Stimulated activated memory B cell treated with anti-CD40 and anti-IgM and Interleukin-4, amounts not matched to agents 10 μg/mL and 1 μg/mL and 100 μg/mL, for 72 hours (primary cell): ENCODE measurements at regions not wholly inside any gene's neighbourhood (a gene's known extent, or its start where the extent isn't known, plus 50 kb on each side); places are given as distances from the start of the nearest gene placed in this dataset.

Experiments
- ATAC-seq: fragments of 150-1000 bp; cut with Tn5 transposase; 2 replicates; pipeline ENCODE4 v1.10.0; 2021
- H3K27ac Mint-ChIP-seq: one replicate; pipeline ENCODE4 v1.8.0; 2022; ENCODE audit warnings: mild to moderate bottlenecking, mixed read lengths
- H3K27me3 Mint-ChIP-seq: one replicate; pipeline ENCODE4 v1.8.0; 2022; ENCODE audit warnings: mixed read lengths
- H3K36me3 Mint-ChIP-seq: one replicate; pipeline ENCODE4 v1.8.0; 2022; ENCODE audit warnings: mixed read lengths
- H3K4me1 Mint-ChIP-seq: one replicate; pipeline ENCODE4 v1.8.0; 2022; ENCODE audit warnings: mixed read lengths
- H3K4me3 Mint-ChIP-seq: one replicate; pipeline ENCODE4 v1.8.0; 2022; ENCODE audit warnings: mild to moderate bottlenecking, moderate library complexity, mixed read lengths
- H3K9me3 Mint-ChIP-seq: one replicate; pipeline ENCODE4 v1.8.0; 2022; ENCODE audit warnings: mixed read lengths

DNA sequence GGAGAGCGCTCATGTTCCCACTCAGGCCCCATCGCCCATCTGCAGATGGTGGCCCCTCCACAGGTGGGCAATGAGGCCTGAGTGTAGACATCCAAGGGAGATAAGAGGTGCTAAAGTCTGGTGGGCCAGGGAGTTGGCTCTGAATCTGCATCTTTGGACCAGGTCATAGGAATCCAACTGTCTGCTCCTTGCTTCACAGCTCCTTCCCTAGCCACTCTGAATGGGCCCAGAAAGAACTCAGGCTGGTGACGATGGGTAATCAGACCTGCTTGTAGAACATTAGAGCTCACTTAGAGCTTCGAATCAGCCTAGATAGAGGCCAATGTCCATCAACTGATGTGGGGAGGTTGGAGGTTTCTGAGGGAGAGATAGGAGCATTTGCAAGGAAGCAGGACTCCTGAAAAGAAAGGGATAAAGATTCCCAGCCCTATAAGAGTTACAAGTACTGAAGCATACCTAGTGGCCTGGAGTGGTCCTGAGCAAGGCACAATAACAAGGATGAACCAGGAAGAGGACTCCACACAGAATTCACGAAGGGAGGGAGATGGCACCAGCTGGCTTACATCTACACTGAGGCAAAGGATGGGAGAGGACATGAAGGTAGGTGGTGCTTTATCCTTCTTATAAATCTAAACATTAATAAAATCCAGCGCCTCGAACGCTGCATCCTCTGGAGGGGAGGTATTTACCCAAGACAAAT, 132.8 kb upstream of the ALDH1B1 start:
- H3K36me3 Mint-ChIP-seq: peaks cover 6% of the 10 kb centered on the region
- ATAC-seq: no peak
- no peak overlapping the region for H3K4me3 Mint-ChIP-seq
- H3K9me3 Mint-ChIP-seq: peaks cover 23% of the 10 kb centered on the region
- no peaks in the 10 kb centered on the region for H3K4me1 Mint-ChIP-seq
- H3K27ac Mint-ChIP-seq: no peak overlapping the region
- peaks cover 49% of the 10 kb centered on the region for H3K27me3 Mint-ChIP-seq

DNA sequence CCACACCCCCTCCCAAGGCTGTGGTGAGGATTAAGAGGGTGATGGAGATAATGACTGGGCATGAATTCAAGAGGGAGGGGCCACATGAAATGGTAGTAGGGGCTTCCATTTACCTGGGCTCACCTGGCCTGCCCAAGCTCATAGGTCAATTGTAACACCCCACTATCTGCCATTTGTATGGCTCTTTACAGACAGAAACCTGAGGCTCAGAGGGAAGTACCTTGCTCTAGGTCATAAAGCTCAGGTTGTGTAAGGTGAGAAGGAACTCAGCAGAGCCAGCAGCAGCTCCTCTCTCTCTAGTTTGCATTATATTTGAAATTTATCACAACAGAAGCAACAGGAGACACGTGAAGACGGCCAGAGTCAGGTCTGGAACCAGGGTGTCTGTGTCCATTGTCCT, 133.4 kb upstream of the ALDH1B1 start:
- Mint-ChIP-seq H3K9me3 (peaks cover 18% of the 10 kb centered on the region), H3K4me1 (no peaks in the 10 kb centered on the region), H3K4me3 (no peak overlapping the region), H3K27ac (no peak overlapping the region), H3K27me3 (peaks cover 49% of the 10 kb centered on the region), H3K36me3 (peaks cover 6% of the 10 kb centered on the region)
- ATAC-seq: no peak

GRCh38 chr9:38257626-38258215, 134.8 kb upstream of the ALDH1B1 start:
- Mint-ChIP-seq H3K27ac (no peak overlapping the region), H3K4me1 (no peaks in the 10 kb centered on the region), H3K9me3 (peaks cover 4% of the 10 kb centered on the region), H3K4me3 (no peak overlapping the region), H3K27me3 (peaks cover 49% of the 10 kb centered on the region), H3K36me3 (peaks cover 6% of the 10 kb centered on the region)
- ATAC-seq: no peak

GRCh38 chr9:38256461-38256860, 136.0 kb upstream of the ALDH1B1 start:
- Mint-ChIP-seq H3K4me3 (no peak overlapping the region), H3K27me3 (peaks cover 49% of the 10 kb centered on the region), H3K36me3 (peaks cover 6% of the 10 kb centered on the region), H3K27ac (no peak overlapping the region), H3K9me3 (peaks cover 3% of the 10 kb centered on the region), H3K4me1 (no peaks in the 10 kb centered on the region)
- no peak for ATAC-seq

- peaks cover 47% of the 10 kb centered on the region for H3K27me3 Mint-ChIP-seq
- H3K27ac Mint-ChIP-seq: no peak overlapping the region
- peaks cover 3% of the 10 kb centered on the region for H3K9me3 Mint-ChIP-seq
- no peak overlapping the region for H3K4me3 Mint-ChIP-seq
- no peak for ATAC-seq
- no peaks in the 10 kb centered on the region for H3K4me1 Mint-ChIP-seq
- peaks cover 6% of the 10 kb centered on the region for H3K36me3 Mint-ChIP-seq
Measured at GRCh38 chr9:38255599-38255998, 136.9 kb upstream of the ALDH1B1 start.

DNA sequence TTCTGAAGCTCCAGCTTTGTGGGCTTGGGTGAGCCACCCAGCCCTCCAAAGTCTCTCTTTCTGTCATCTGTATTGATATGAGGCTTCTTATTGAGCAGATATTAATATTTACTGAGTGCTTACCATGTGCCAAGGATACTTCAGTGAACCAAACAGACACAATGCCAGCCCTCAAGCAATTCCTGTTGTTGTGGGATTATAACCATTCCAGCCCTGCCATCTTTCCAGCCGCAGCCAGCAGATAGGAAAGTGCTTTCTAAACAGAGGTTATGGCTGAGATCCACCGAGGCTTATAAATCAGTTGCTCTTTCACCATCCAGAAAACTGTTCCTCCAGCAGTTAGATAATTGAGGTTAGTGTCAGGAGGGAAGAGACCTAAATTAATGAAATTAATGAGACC, 137.7 kb upstream of the ALDH1B1 start:
- no peak overlapping the region for H3K4me3 Mint-ChIP-seq
- H3K27me3 Mint-ChIP-seq: peaks cover 38% of the 10 kb centered on the region
- peaks cover 1% of the 10 kb centered on the region for H3K9me3 Mint-ChIP-seq
- H3K4me1 Mint-ChIP-seq: no peaks in the 10 kb centered on the region
- no peak for ATAC-seq
- peaks cover 2% of the 10 kb centered on the region for H3K36me3 Mint-ChIP-seq
- no peak overlapping the region for H3K27ac Mint-ChIP-seq

DNA sequence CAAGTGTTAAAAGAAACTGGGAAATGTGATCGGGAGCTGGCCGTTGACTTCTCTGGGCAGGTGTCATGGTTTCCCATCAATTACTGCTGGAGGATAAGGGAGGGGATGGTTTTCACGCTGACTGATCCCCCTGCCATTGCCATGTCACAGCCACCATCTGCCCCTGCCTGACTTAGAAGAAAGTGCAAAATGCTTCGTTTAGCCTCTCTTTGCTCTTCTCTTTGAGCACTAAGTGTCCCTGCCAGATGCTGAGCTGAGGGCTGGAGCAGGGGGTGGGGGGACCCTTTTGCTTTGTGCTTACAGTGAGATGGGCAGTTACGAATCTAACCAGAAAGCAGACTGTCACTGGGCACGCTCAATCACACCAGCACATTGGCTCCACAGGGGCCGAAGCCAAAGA, 138.4 kb upstream of the ALDH1B1 start:
- Mint-ChIP-seq H3K4me3 (no peak overlapping the region), H3K27ac (no peak overlapping the region), H3K27me3 (peaks cover 32% of the 10 kb centered on the region), H3K4me1 (no peaks in the 10 kb centered on the region), H3K36me3 (no peaks in the 10 kb centered on the region), H3K9me3 (no peaks in the 10 kb centered on the region)
- no peak for ATAC-seq

- Mint-ChIP-seq H3K27me3 (peaks cover 23% of the 10 kb centered on the region), H3K4me3 (no peak overlapping the region), H3K27ac (no peak overlapping the region), H3K4me1 (no peaks in the 10 kb centered on the region), H3K9me3 (no peaks in the 10 kb centered on the region), H3K36me3 (no peaks in the 10 kb centered on the region)
- ATAC-seq: no peak
Measured at GRCh38 chr9:38253200-38253599, 139.3 kb upstream of the ALDH1B1 start.

GRCh38 chr9:38251036-38251860, 141.3 kb upstream of the ALDH1B1 start:
- no peak for ATAC-seq
- peaks cover 10% of the 10 kb centered on the region for H3K27me3 Mint-ChIP-seq
- no peak overlapping the region for H3K27ac Mint-ChIP-seq
- H3K9me3 Mint-ChIP-seq: peaks cover 4% of the 10 kb centered on the region
- H3K4me1 Mint-ChIP-seq: no peaks in the 10 kb centered on the region
- no peak overlapping the region for H3K4me3 Mint-ChIP-seq
- no peaks in the 10 kb centered on the region for H3K36me3 Mint-ChIP-seq

DNA sequence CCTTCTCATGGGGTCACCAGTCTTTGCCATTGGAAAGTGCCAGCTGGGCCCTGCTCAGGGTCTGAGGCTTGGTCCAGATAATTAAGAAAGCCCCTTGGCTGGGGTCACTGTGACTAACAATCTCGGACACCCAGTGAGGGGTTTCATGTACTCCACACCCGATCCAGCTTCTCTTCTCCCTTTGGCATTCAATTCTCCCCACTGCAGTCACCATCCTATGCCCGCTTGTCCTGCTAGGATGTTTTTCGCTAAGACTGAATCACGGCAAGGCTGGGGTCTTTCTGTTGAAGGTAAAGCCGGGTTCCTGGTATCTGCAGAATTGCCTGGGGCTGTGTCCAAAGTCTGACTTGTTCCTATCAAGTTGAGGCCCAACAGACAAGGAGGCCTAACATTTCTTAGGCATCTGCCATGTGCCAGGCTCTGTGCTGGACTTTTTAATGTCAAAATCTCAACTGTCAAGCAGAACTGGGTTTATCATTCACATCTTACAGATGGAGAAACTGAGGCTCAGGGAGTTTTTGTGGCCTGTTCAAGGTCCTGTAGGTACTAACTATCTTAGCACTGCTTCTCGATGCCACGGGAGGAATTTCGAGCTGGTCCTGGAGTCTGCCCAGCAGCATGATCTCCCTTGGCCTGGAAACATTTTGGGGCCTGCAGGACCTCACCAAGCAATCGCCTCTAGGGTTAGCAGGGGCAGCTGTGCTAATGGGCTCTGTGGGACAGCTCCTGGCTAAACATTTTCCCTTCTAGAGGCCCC, 142.0 kb upstream of the ALDH1B1 start:
- Mint-ChIP-seq H3K4me1 (no peaks in the 10 kb centered on the region), H3K4me3 (no peak overlapping the region), H3K27me3 (peaks cover 6% of the 10 kb centered on the region), H3K9me3 (peaks cover 4% of the 10 kb centered on the region), H3K36me3 (no peaks in the 10 kb centered on the region), H3K27ac (no peak overlapping the region)
- no peak for ATAC-seq

DNA sequence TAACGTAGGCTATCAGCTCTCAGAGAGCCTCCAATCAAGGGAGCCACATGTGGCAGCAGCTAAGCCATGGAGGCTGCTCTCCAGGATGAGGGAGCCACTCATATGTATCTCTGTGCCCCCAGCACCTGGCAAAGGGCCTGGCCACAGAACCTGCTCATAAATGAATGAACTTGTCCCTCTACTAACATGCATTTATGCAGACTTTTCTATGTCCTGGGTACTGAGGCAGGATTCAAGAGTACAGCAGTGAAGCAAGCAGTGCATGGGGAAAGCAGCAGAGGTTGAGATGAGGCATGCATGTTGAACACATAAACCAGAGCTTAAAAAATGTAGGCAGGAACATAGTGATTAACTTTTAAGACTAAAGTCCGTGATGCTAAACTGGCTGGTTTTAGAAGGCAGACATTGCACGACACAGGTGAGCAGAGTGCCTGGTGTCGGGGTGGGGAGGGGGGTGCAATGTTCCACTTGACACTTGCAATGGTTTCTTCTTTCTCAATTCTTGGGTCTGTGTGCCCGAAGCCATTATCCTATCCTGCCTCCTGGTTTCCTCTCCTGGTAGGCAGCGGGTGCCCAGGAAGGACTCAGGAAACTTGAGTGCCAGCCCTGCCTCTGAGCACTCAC, 142.8 kb upstream of the ALDH1B1 start:
- no peaks in the 10 kb centered on the region for H3K27me3 Mint-ChIP-seq
- no peak for ATAC-seq
- no peak overlapping the region for H3K27ac Mint-ChIP-seq
- H3K4me1 Mint-ChIP-seq: no peaks in the 10 kb centered on the region
- no peaks in the 10 kb centered on the region for H3K36me3 Mint-ChIP-seq
- H3K9me3 Mint-ChIP-seq: peaks cover 4% of the 10 kb centered on the region
- H3K4me3 Mint-ChIP-seq: no peak overlapping the region

DNA sequence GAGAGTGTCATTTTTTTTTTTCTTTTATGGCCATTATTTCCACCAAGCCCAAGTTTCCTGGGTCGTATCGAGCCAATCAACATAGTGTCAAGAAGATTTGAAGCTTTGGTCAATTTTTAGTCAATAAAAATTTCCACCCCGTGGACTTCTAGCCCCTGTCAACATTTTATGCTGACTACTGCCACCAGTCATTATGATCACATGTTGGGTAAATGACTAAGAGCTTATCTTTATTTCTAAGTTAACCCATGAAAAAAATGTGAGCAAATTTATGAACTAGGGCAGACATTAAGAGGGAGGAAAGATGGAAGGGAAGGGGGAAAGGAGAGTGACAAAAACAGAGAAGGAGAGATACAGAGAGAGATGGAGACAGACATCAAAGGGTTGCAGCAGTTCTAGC, 143.5 kb upstream of the ALDH1B1 start:
- H3K27me3 Mint-ChIP-seq: no peaks in the 10 kb centered on the region
- no peak overlapping the region for H3K27ac Mint-ChIP-seq
- ATAC-seq: no peak
- H3K9me3 Mint-ChIP-seq: peaks cover 4% of the 10 kb centered on the region
- no peaks in the 10 kb centered on the region for H3K36me3 Mint-ChIP-seq
- H3K4me1 Mint-ChIP-seq: no peaks in the 10 kb centered on the region
- no peak overlapping the region for H3K4me3 Mint-ChIP-seq

GRCh38 chr9:38246833-38247232, 145.7 kb upstream of the ALDH1B1 start:
- Mint-ChIP-seq H3K9me3 (peaks cover 4% of the 10 kb centered on the region), H3K27me3 (no peaks in the 10 kb centered on the region), H3K27ac (no peak overlapping the region), H3K4me1 (no peaks in the 10 kb centered on the region), H3K4me3 (no peak overlapping the region), H3K36me3 (no peaks in the 10 kb centered on the region)
- no peak for ATAC-seq

- Mint-ChIP-seq H3K27ac (no peak overlapping the region), H3K27me3 (no peaks in the 10 kb centered on the region), H3K9me3 (peaks cover 4% of the 10 kb centered on the region), H3K4me3 (no peak overlapping the region), H3K36me3 (no peaks in the 10 kb centered on the region), H3K4me1 (no peaks in the 10 kb centered on the region)
- ATAC-seq: no peak
Measured at GRCh38 chr9:38244971-38245370, 147.5 kb upstream of the ALDH1B1 start.

DNA sequence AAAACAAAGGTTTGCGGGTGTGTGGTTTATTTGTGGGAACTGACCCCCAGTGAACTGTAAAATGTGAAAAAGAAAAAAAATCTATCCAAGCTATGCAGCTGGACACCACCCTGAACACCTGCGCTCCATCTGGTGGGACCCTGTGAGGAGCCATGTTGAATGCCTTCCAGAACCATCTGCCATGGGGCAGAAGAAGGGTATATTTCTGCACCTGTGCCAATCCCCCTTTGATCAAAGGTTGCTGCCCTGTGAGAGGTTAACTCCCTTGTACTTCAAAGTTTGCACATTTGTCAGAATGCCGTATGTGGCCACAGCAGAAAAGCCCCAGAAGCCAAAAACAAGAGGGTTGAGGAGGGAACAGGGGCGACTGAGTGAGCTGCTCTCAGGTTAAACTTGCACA, 148.5 kb upstream of the ALDH1B1 start:
- ATAC-seq: no peak
- Mint-ChIP-seq H3K27ac (no peak overlapping the region), H3K4me1 (no peaks in the 10 kb centered on the region), H3K27me3 (no peaks in the 10 kb centered on the region), H3K9me3 (peaks cover 9% of the 10 kb centered on the region), H3K36me3 (no peaks in the 10 kb centered on the region), H3K4me3 (no peak overlapping the region)
